ENCODE measurements at regions not wholly inside any gene's neighbourhood (a gene's known extent, or its start where the extent isn't known, plus 50 kb on each side); places are given as distances from the start of the nearest gene placed in this dataset.

DNA sequence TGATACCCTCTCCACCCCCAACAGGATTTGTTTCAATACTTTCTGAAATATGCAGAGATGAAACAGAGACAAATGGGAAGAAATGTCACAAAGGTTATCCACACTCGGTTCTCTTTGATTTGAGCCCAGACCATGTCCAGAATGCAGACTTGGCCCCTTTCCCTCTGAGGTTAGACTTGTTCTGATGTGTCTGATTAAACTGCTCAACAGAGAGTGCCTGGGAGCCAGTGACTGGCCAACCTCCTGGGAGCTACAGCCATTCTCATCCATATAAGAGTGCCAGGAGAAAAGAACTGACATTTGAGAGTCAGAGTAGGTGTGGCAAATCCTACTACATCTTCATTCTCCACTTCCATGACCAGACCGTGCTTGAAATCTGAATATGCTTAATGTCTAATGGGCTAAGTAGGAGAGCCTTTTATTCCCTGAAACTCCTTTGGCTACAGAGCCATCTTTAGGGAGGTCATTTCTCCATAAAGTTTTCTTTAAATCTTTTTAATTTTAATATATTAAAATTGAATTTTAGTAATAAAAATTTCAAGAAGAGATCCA lies 201.4 kb downstream of the BLID start:
- H2AFZ ChIP-seq (ENCODE audit: low read length), result no peak overlapping the region
- POLR2A ChIA-PET, result no interaction called here
- intact Hi-C loops (cut with micrococcal nuclease; ENCODE audit: unreplicated experiment), result no loop called here
- H3K27ac ChIP-seq (ENCODE audit: low read depth, low read length, poor library complexity, severe bottlenecking), result no peak overlapping the region
- DNase-seq (ENCODE audit: low spot score), result no peak
- H3K79me2 ChIP-seq (ENCODE audit: insufficient read depth, low read depth, low read length), result no peaks in the 10 kb centered on the region
- H3K9me2 ChIP-seq (ENCODE audit: insufficient read depth, low read length), result no peaks in the 10 kb centered on the region
- H3K4me3 ChIP-seq (ENCODE audit: low read depth, low read length, poor library complexity, severe bottlenecking), result no peak overlapping the region
- H3K36me3 ChIP-seq (ENCODE audit: insufficient read depth, low read length), result no peaks in the 10 kb centered on the region
- CTCF ChIA-PET (ENCODE audit: unreplicated experiment), result no interaction called here
- no peaks in the 10 kb centered on the region for H3K4me1 ChIP-seq (ENCODE audit: insufficient read depth, low read length, poor library complexity, severe bottlenecking)
- no peaks in the 10 kb centered on the region for H3K9me3 ChIP-seq (ENCODE audit: low read length)
- TF ChIP-seq EZH2phosphoT487 (IDR thresholded peaks at IDR 0.05; ENCODE audit: borderline replicate concordance, low read depth, low read length) (no peak), CTCF (conservative IDR thresholded peaks at IDR 0.05; ENCODE audit: low read length) (no peak)
- no TSS peak for BruUV-seq (replicated peaks)
- no peak overlapping the region for H3K4me2 ChIP-seq (ENCODE audit: low read length)
- no peaks in the 10 kb centered on the region for H4K20me1 ChIP-seq (ENCODE audit: insufficient read depth, low read length)

- DNase-seq (ENCODE audit: low spot score), result no peak
- Histone ChIP-seq H3K27ac (ENCODE audit: low read depth, low read length, poor library complexity, severe bottlenecking) (no peak overlapping the region), H4K20me1 (ENCODE audit: insufficient read depth, low read length) (no peaks in the 10 kb centered on the region), H3K36me3 (ENCODE audit: insufficient read depth, low read length) (no peaks in the 10 kb centered on the region), H3K4me3 (ENCODE audit: low read depth, low read length, poor library complexity, severe bottlenecking) (no peak overlapping the region), H3K9me3 (ENCODE audit: low read length) (no peaks in the 10 kb centered on the region), H3K79me2 (ENCODE audit: insufficient read depth, low read depth, low read length) (no peaks in the 10 kb centered on the region), H2AFZ (ENCODE audit: low read length) (no peak overlapping the region), H3K4me1 (ENCODE audit: insufficient read depth, low read length, poor library complexity, severe bottlenecking) (no peaks in the 10 kb centered on the region), H3K9me2 (ENCODE audit: insufficient read depth, low read length) (no peaks in the 10 kb centered on the region), H3K4me2 (ENCODE audit: low read length) (no peak overlapping the region)
- TF ChIP-seq CTCF (conservative IDR thresholded peaks at IDR 0.05; ENCODE audit: low read length), result no peak
- no peak for TF ChIP-seq EZH2phosphoT487 (IDR thresholded peaks at IDR 0.05; ENCODE audit: borderline replicate concordance, low read depth, low read length)
- ChIA-PET POLR2A (interaction anchor here (0.8 kb wide), 1 partner anchor 57 kb away, joined by 4 read pairs; no protein-coding TSS in a partner anchor), CTCF (ENCODE audit: unreplicated experiment) (no interaction called here)
- intact Hi-C loops (cut with micrococcal nuclease; ENCODE audit: unreplicated experiment), result no loop called here
- no TSS peak for BruUV-seq (replicated peaks)
Measured at GRCh38 chr11:121909596-121909995, 206.4 kb downstream of the BLID start.

- no TSS peak for BruUV-seq (replicated peaks)
- ChIA-PET POLR2A (interaction anchor here (0.5 kb wide), 1 partner anchor 142 kb away, joined by 3 read pairs; no protein-coding TSS in a partner anchor), CTCF (ENCODE audit: unreplicated experiment) (no interaction called here)
- DNase-seq (ENCODE audit: low spot score), result no peak
- Histone ChIP-seq H4K20me1 (ENCODE audit: insufficient read depth, low read length) (no peaks in the 10 kb centered on the region), H3K4me1 (ENCODE audit: insufficient read depth, low read length, poor library complexity, severe bottlenecking) (peaks cover 7% of the 10 kb centered on the region), H3K4me3 (ENCODE audit: low read depth, low read length, poor library complexity, severe bottlenecking) (no peak overlapping the region), H3K4me2 (ENCODE audit: low read length) (no peak overlapping the region), H3K9me2 (ENCODE audit: insufficient read depth, low read length) (no peaks in the 10 kb centered on the region), H3K36me3 (ENCODE audit: insufficient read depth, low read length) (no peaks in the 10 kb centered on the region), H3K79me2 (ENCODE audit: insufficient read depth, low read depth, low read length) (no peaks in the 10 kb centered on the region), H3K27ac (ENCODE audit: low read depth, low read length, poor library complexity, severe bottlenecking) (no peak overlapping the region), H3K9me3 (ENCODE audit: low read length) (no peaks in the 10 kb centered on the region), H2AFZ (ENCODE audit: low read length) (no peak overlapping the region)
- intact Hi-C loops (cut with micrococcal nuclease; ENCODE audit: unreplicated experiment), result no loop called here
- TF ChIP-seq CTCF (conservative IDR thresholded peaks at IDR 0.05; ENCODE audit: low read length) (no peak), EZH2phosphoT487 (IDR thresholded peaks at IDR 0.05; ENCODE audit: borderline replicate concordance, low read depth, low read length) (no peak)
Measured at GRCh38 chr11:121907379-121907778, 208.6 kb downstream of the BLID start.
